Middle frontal gyrus (tissue), 1 donor: ENCODE measurements at regions not wholly inside any gene's neighbourhood (a gene's known extent, or its start where the extent isn't known, plus 50 kb on each side); places are given as distances from the start of the nearest gene placed in this dataset.
"Not testable (repeated sequence)": the region's sequence is repeated elsewhere in the genome, so short reads cannot be mapped to it uniquely, and the experiment has no call there.

Source experiments
- DNase-seq: peaks from one replicate; pipeline ENCODE4 v3.0.0-alpha.2; 2015; ENCODE audit warnings: low spot score; ENCODE audit errors: extremely low spot score

DNA sequence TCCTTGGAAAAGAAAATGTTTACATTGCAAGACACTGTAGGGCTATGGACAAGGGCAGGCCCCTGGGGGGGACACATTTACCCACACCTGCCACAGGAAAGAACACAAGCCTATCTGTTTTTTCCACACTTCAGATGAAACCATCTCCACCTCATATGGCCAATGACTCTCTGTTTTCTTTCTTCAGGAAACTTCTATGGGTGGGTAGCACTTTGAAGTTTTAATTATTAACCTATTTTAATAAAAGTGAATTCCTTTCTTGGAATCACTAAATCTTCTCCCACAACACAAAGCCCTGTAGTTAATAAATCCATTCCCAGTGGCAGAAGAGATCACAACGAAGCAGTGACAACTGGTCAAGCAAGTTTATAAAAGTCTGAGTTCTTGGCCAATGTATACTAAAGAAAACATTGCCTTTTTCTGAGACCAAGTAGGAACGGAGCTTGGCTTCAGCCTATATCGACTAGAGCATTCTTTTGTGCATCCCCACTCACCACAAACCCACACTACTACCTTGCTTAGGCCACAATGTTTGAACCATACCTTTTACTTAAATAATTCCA is 125.1 kb upstream of the CARMIL1 start:
- no peak for DNase-seq

- DNase-seq: no peak
Measured at GRCh38 chr6:25155211-25155610, 124.0 kb upstream of the CARMIL1 start.

DNA sequence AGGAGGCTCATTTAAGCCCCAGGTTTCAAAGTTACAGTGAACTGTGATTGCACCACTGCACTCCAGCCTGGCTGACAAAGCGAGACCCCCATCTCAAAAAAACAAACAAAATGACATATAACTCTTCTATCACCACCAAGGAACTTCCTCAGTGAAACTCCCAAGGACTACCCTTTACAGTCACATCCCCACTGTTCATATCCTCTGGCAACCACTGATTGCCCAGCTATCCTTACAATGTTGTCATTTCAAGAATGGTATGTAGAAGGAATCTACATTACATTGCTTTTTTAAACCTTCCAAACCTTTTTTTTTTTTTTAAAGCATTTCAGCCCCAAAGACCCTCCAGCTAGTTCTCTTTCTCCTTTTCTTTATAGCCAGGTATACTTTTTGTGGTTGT is 123.1 kb upstream of the CARMIL1 start:
- DNase-seq: no peak

- DNase-seq: no peak
Measured at GRCh38 chr6:25157183-25157582, 122.0 kb upstream of the CARMIL1 start.

DNA sequence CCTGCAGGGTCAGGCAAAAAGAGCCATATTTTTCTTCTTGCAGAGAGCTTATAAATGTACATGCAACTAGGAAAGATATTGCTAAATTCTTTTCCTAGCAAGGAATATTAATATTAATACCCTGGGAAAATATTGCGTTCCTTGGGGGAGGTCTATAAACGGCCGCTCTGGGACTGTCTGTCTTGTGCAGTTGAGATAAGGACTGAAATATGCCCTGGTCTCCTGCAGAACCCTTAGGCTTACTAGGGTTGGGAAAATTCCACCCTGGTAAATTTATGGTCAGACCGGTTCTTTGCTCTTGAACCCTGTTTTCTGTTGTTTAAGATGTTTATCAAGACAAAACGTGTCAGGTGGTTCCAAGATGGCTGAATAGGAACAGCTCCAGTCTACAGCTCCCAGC is 121.3 kb upstream of the CARMIL1 start:
- no peak for DNase-seq

GRCh38 chr6:25160134-25160533 is 119.0 kb upstream of the CARMIL1 start:
- not testable (repeated sequence) for DNase-seq

DNA sequence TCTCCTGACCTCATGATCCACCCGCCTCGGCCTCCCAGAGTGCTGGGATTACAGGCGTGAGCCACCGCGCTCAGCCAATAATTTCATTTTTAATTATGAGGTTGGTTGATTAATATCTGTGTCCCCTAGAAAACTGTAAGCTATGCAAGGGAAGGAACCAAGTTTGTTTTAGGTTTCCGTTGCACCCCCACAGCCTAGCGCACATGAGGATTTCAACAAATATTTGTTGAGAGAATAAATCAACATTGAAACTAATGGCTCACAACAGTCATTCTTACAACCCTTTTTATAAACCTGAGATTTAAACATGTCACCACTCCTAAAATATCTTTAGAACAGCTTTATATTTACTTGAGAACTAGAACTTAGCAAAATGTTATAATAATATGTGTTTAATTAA is 114.0 kb upstream of the CARMIL1 start:
- DNase-seq: no peak

DNA sequence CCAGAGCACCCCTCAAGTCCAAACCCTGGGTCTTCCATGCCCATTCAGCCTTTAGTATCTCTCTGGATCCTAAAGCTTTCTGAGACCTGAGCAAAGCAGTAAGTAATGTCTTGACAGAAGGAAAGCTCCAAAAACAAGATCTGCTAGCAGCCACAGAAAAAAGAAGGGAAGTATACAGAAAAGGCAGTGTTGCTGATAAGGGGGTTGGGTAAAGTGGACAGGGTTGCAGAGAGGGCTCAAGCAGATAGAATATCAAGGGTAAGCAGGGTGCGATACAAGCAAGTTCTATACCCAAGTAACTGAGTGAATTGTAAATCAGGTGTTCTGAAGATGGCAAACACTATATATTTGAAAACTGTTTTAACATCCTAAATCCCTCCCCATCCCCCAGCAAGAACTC is 113.4 kb upstream of the CARMIL1 start:
- no peak for DNase-seq

DNA sequence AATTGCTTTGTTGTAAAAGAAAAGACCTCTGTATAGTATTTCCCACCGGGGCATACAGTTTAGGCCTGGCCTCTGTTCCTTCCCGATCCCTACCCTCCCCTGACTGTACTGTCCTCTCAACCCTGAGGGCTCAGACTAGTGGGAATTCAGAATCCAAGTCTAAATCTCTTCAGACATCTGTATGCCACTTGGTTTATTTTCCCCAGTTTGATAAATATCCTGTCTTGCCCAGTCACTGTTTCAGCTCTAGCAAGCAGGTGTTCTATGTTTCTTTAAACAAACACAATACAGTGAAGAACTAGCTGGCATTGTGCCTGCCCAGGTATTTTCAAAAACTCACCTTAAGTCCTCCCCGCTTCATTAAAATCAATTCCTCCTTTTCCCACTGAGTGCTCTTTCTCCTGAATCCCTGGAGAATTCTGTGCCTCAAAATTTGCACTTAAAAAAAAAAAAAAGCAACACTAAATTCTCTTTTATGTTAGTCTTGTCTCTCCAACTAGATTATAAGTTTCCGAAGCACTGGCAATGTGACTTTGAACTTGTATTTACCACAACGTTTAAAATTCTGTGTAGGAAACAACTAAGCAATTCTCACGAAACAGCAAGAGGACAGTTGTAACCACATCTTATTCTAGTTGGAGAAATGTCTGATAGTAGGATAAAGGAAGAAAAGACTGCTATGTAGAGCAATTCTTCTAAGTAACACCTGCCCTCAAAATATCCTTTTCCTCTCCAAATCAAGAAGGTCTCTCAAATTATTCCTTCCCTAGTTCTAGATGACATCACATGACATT is 112.0 kb upstream of the CARMIL1 start:
- DNase-seq: no peak

DNA sequence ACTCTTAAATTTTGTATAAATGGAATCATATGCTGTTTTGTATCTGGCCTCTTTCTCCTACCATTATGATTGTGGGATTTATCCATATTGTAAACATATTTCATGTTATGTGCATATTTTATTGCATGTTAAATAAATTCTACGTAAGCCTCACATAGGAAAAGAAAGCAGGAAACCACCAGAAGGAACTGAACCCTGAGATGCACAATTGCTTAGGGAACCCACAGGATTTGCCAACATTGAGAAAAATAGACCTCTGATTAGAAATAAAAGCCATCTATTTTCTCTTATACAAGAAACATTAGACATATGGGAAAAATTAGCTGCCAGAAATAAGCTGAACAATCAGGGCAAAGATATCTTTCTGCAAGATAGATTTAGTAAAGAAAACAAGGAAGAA is 111.2 kb upstream of the CARMIL1 start:
- DNase-seq: no peak

- DNase-seq: no peak
Measured at GRCh38 chr6:25168637-25169036, 110.5 kb upstream of the CARMIL1 start.

GRCh38 chr6:25169553-25169952 is 109.6 kb upstream of the CARMIL1 start:
- no peak for DNase-seq

GRCh38 chr6:25169961-25170360 is 109.2 kb upstream of the CARMIL1 start:
- no peak for DNase-seq

- DNase-seq: no peak
Measured at GRCh38 chr6:25170640-25171039, 108.5 kb upstream of the CARMIL1 start.

DNA sequence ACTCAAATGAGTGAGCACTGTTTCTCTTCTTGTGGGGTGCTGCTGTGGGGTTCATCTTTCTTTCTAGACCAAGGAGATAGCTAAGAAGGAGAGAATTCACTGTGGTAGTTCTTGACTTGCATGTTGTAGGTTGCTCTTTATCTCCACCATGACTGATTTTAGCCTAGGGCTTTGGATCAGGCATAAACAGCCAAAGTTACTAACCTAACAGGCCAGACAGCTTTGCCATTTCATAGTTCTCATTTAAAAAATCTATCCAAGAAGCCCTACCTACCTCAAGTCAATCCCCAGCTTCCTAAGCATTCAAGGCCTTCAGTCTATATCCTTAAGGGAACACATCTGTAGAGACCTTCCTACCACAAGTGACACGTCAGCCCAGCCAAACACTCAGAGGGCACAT is 107.9 kb upstream of the CARMIL1 start:
- no peak for DNase-seq

DNA sequence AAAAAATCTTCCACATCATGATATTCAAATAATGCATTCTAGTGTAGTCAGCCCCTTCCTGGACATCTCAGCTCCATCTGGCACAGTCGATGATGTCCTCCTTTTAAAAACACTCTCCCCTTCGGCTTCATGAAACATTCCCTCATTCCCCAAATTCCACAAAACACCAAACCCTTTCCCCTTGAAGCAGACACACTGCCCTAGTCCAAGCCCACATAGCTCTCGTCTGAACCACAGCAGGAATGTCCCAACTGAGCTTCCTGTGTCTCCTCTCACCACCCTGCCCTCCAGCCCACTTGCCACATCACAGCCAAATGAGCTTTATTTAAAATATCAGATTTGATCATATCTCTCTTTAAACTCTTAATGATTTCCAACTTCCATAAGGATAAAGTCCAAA is 106.4 kb upstream of the CARMIL1 start:
- DNase-seq: no peak

- DNase-seq: no peak
Measured at GRCh38 chr6:25173246-25173645, 105.9 kb upstream of the CARMIL1 start.

GRCh38 chr6:25173951-25174474 is 105.2 kb upstream of the CARMIL1 start:
- no peak for DNase-seq

DNA sequence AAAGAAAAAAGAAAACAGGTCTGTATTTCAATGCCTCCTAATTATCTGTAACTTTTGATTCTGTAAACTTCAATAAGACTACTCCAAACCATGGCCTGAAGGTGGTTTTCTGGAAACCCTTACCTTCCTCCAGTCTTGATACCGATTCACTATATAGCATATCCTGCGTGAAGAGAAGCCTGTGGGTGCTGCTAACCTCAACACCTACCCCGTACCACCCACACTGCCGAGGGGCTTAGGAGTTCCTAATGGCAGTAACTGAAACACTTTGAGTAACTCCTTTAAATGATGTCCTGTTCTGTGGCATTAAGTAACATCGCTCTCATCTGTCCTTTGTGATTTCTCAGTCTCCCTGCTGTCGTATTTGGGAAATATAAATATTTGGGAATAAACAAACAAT is 104.5 kb upstream of the CARMIL1 start:
- DNase-seq: no peak

- no peak for DNase-seq
Measured at GRCh38 chr6:25175196-25175595, 104.0 kb upstream of the CARMIL1 start.

DNA sequence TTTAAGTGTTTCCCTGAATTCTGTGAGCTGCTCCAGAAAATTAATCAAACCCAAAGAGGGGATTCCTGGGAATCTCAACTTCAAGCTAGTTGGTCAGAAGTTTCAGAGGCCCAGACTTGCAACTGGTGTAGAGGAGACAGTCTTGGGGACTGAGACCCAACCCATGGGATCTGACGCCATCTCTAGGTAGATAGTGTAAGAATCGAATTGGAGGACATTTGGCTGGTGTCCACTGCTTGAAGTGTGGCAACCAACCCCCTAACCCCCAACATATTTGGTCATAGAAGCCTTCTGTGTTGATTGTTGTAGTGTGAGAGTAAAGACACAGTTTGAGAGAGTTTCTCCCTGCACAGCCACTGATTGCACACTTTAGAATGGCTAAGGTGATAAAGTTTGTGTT is 103.5 kb upstream of the CARMIL1 start:
- no peak for DNase-seq

- no peak for DNase-seq
Measured at GRCh38 chr6:25176466-25176865, 102.7 kb upstream of the CARMIL1 start.

GRCh38 chr6:25177500-25178028 is 101.6 kb upstream of the CARMIL1 start:
- DNase-seq: no peak
